Endodermal cell (in vitro differentiated cells): ENCODE measurements at regions not wholly inside any gene's neighbourhood (a gene's known extent, or its start where the extent isn't known, plus 50 kb on each side); places are given as distances from the start of the nearest gene placed in this dataset.

Experiments
- DNase-seq: peaks from one replicate; pipeline ENCODE4 v3.0.0-alpha.2; 2017
- H3K27ac ChIP-seq: 2 replicates; pipeline ENCODE4 v1.5.1; 2013; ENCODE audit warnings: mild to moderate bottlenecking, low read depth, low read length, moderate library complexity
- H3K27me3 ChIP-seq: 2 replicates; pipeline ENCODE4 v1.6.1; 2013; ENCODE audit warnings: mild to moderate bottlenecking, low read length, moderate library complexity; ENCODE audit not compliant: insufficient read depth, control insufficient read depth, poor library complexity, severe bottlenecking
- H3K36me3 ChIP-seq: 2 replicates; pipeline ENCODE4 v1.7.0; 2013; ENCODE audit warnings: mild to moderate bottlenecking, low read length, moderate library complexity; ENCODE audit not compliant: control insufficient read depth, insufficient read depth
- H3K4me1 ChIP-seq: one replicate; pipeline ENCODE4 v1.7.0; 2013; ENCODE audit warnings: low read length; ENCODE audit not compliant: control insufficient read depth, insufficient read depth
- H3K4me3 ChIP-seq: 2 replicates; pipeline ENCODE4 v1.5.1; 2013; ENCODE audit warnings: mild to moderate bottlenecking, low read length, moderate library complexity
- H3K9ac ChIP-seq: 2 replicates; pipeline ENCODE4 v1.6.1; 2013; ENCODE audit warnings: mild to moderate bottlenecking, low read length, moderate library complexity; ENCODE audit not compliant: poor library complexity, severe bottlenecking; ENCODE audit errors: extremely low read depth
- H3K9me3 ChIP-seq: 2 replicates; pipeline ENCODE4 v1.6.1; 2013; ENCODE audit warnings: mild to moderate bottlenecking, low read length, moderate library complexity; ENCODE audit not compliant: control insufficient read depth
- H3K27ac Mint-ChIP-seq: 2 replicates; pipeline ENCODE4 v1.8.0; 2020; ENCODE audit warnings: mixed read lengths
- H3K27me3 Mint-ChIP-seq: 2 replicates; pipeline ENCODE4 v1.8.0; 2021; ENCODE audit warnings: mild to moderate bottlenecking, mixed read lengths; ENCODE audit not compliant: insufficient read depth
- H3K36me3 Mint-ChIP-seq: 2 replicates; pipeline ENCODE4 v1.8.0; 2020; ENCODE audit warnings: low read depth, mixed read lengths
- H3K4me1 Mint-ChIP-seq: 2 replicates; pipeline ENCODE4 v1.8.0; 2020; ENCODE audit warnings: mixed read lengths
- H3K4me3 Mint-ChIP-seq: 2 replicates; pipeline ENCODE4 v1.8.0; 2020; ENCODE audit warnings: mild to moderate bottlenecking, moderate library complexity, mixed read lengths
- H3K9me3 Mint-ChIP-seq: 2 replicates; pipeline ENCODE4 v1.8.0; 2020; ENCODE audit warnings: mild to moderate bottlenecking, mixed read lengths
- WGBS, 2 experiments: methylation state at CpG; one replicate each; pipeline versions ENCODE4 v1.1.5 to v1.1.7; 2013; ENCODE audit warnings: missing lambda C conversion rate in 2 of 2, mixed read lengths in 1 of 2; ENCODE audit not compliant: insufficient coverage in 1 of 2, insufficient read length in 1 of 2; 5-methylcytosine and 5-hydroxymethylcytosine counted together
- TF ChIP-seq, protein P1 (sequence below): fragments of 200-600 bp; sonication (generic); conservative IDR thresholded peaks from 2 replicates; pipeline ENCODE4 v1.5.0; 2021; ENCODE audit warnings: antibody characterized with exemption, mild to moderate bottlenecking

GRCh38 chr19:32105527-32106310 is 239.7 kb upstream of the ZNF507 start:
- 85 to 91% methylated on average over 9 to 16 of the region's 16 CpGs for WGBS, 2 experiments
- no peaks in the 10 kb centered on the region for H3K27me3 Mint-ChIP-seq
- TF ChIP-seq, protein P1, sequence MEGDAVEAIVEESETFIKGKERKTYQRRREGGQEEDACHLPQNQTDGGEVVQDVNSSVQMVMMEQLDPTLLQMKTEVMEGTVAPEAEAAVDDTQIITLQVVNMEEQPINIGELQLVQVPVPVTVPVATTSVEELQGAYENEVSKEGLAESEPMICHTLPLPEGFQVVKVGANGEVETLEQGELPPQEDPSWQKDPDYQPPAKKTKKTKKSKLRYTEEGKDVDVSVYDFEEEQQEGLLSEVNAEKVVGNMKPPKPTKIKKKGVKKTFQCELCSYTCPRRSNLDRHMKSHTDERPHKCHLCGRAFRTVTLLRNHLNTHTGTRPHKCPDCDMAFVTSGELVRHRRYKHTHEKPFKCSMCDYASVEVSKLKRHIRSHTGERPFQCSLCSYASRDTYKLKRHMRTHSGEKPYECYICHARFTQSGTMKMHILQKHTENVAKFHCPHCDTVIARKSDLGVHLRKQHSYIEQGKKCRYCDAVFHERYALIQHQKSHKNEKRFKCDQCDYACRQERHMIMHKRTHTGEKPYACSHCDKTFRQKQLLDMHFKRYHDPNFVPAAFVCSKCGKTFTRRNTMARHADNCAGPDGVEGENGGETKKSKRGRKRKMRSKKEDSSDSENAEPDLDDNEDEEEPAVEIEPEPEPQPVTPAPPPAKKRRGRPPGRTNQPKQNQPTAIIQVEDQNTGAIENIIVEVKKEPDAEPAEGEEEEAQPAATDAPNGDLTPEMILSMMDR = no peak
- Histone ChIP-seq H3K4me1 (no peaks in the 10 kb centered on the region), H3K4me3 (no peak overlapping the region), H3K27ac (no peak overlapping the region), H3K9me3 (peaks cover 7% of the 10 kb centered on the region), H3K36me3 (no peaks in the 10 kb centered on the region), H3K27me3 (no peaks in the 10 kb centered on the region), H3K9ac (no peak overlapping the region)
- peaks cover 8% of the 10 kb centered on the region for H3K4me1 Mint-ChIP-seq
- no peaks in the 10 kb centered on the region for H3K36me3 Mint-ChIP-seq
- no peak overlapping the region for H3K4me3 Mint-ChIP-seq
- no peak for DNase-seq
- peaks cover 10% of the 10 kb centered on the region for H3K9me3 Mint-ChIP-seq
- H3K27ac Mint-ChIP-seq = no peak overlapping the region

DNA sequence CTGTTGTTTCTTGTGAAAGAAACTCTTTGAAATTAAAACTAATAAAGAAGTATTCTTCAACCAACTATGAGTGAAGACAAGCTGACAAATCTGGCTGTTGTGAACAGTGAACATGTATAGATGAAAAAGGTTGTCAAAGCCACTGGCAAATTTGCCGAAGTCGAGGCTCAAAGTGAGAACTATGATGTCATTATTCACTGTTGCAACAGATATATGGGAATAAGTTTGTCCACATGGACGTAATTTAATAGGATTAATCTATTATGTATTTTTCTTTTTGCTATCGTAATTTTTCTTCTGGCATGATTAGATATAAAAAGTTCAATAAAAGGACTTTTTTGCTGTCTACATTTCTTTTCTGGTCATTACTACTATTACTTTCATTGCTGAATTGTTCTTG is 223.2 kb upstream of the ZNF507 start:
- Mint-ChIP-seq H3K27me3 (no peaks in the 10 kb centered on the region), H3K9me3 (peaks cover 5% of the 10 kb centered on the region), H3K27ac (no peak overlapping the region), H3K4me3 (no peak overlapping the region), H3K36me3 (no peaks in the 10 kb centered on the region), H3K4me1 (no peaks in the 10 kb centered on the region)
- H3K9me3 ChIP-seq = peaks cover 5% of the 10 kb centered on the region
- H3K27ac ChIP-seq = no peak overlapping the region
- no peaks in the 10 kb centered on the region for H3K27me3 ChIP-seq
- H3K4me3 ChIP-seq = no peak overlapping the region
- no peak overlapping the region for H3K9ac ChIP-seq
- TF ChIP-seq, protein P1 = no peak
- no peaks in the 10 kb centered on the region for H3K4me1 ChIP-seq
- no peaks in the 10 kb centered on the region for H3K36me3 ChIP-seq
- 89% methylated on average over 3 of the region's 4 CpGs for WGBS, 2 experiments
- DNase-seq = no peak

- Histone ChIP-seq H3K9ac (no peak overlapping the region), H3K4me3 (no peak overlapping the region), H3K27ac (no peak overlapping the region), H3K36me3 (no peaks in the 10 kb centered on the region), H3K9me3 (peaks cover 5% of the 10 kb centered on the region), H3K4me1 (no peaks in the 10 kb centered on the region), H3K27me3 (no peaks in the 10 kb centered on the region)
- DNase-seq = no peak
- Mint-ChIP-seq H3K4me3 (no peak overlapping the region), H3K36me3 (no peaks in the 10 kb centered on the region), H3K27ac (no peak overlapping the region), H3K27me3 (no peaks in the 10 kb centered on the region), H3K9me3 (peaks cover 5% of the 10 kb centered on the region), H3K4me1 (no peaks in the 10 kb centered on the region)
- WGBS, 2 experiments = 83 to 95% methylated on average over 6 to 11 of the region's 11 CpGs
- TF ChIP-seq, protein P1 = no peak
Measured at GRCh38 chr19:32123355-32123940, 222.0 kb upstream of the ZNF507 start.
